ENCODE measurements at regions not wholly inside any gene's neighbourhood (a gene's known extent, or its start where the extent isn't known, plus 50 kb on each side); places are given as distances from the start of the nearest gene placed in this dataset.

DNA sequence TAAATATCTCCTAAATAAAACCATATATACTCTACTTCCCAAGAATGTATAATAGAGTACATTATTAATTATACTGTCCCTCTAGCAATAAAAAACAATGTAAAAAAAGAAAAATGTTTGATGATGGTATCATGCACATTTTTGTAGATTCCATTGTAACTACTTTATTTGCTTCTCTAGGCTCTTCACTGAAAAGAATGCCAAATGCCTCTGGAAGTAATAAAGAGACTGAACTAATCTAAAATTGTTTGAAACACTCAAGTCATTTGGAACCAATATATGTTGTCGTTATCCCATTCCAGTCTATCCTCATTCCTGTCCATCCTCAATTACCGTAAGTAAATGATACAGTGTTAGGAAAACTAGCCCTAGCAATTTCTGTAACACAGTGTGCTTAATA, 233.6 kb downstream of the C12orf50 start:
- no peak for DNase-seq (ENCODE audit: extremely low read depth, low read depth, low spot score)

DNA sequence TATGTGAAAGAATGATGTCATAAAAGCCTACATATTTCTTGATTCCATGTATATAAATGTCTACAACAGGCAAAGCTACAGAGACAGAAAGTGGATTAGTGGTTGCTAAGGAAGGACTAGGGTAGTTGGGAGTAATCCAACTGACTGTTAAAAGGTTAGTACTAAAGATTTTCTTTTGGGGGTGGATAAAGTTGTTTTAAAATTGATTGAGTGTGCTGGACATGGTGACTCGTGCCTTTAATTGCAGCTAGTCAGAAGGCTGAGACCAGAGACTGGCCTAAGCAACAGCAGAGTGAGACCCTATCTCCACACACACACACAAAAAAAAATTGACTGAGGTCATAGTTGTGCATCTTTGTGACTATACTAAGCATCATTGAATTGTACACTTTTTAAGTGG, 234.3 kb downstream of the C12orf50 start:
- no peak for DNase-seq (ENCODE audit: extremely low read depth, low read depth, low spot score)

DNA sequence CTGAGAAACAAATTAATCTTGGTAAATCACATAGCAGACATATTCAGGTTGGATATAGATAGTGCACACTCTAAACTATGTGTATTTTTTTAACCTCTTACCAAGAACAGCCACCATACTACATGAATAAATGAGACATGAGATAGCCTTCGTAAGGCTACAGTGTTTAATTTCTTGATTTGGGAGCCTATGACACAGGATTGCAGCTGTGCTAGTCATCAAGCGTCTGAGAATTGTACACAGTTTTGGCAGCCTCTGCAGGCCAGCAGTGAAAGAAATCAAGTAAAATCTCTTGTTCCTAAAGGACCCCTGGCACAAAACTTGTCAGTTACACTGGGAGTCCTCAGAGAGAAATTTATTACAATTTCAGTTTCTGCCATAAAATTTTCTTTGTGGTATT, 236.1 kb downstream of the C12orf50 start:
- DNase-seq (ENCODE audit: extremely low read depth, low read depth, low spot score): no peak

DNA sequence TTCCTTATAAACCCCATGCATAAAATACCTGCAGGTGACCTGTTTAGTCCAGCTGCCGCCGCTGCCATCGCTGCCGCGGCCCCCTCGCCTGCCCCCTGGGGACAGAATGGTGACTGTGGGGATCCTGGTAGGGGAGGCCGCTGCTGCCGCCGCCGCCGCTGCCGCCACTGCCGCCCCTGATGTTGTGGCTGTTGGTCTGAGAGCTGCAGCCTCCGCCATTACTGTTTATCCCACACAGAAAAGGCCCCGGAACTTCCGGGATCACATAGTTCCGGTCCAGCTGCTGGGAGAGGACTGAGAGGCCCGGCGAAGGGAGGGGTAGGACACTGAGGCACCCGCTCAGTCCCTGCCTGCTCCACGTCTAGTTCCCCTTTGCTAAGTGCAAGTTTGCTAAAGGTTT, 244.9 kb downstream of the C12orf50 start:
- no peak for DNase-seq (ENCODE audit: extremely low read depth, low read depth, low spot score)

DNA sequence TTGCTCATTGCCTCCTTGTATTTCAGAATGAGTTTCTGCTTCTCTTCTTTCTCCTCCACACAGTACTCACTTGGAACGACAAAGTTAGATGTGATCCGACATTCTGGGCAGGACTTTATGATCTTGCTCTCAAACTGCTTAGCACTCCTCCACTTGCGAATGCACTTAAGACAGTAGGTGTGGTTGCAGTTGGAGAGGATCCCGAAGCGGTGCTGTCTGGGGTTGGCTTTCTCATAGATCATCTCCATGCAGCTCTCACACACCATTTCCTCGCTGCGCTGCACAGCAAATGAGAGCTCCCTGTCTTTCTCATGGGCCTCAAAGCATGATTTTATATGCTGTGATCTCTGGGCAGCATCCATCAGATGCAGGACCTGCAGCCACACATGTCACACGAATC, 245.7 kb downstream of the C12orf50 start:
- no peak for DNase-seq (ENCODE audit: extremely low read depth, low read depth, low spot score)

DNA sequence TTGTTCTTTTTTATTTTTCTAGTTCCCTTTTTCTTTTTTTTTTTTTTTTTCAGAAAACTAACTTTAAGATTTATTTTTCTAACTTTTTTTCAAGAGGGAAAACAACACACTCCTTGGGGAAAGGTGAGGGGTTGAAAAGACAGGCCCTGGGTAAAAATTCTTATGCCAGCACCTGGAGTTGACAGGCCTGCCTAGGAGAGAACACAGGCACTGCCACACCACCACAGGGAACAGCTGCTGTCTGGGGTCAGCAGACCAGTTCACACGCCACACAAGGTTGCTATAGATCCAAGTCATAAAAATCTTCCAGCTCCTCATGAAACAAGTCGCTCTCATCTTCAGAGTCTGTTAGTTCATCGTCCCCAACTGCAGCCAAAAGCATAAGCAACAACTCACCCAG, 246.4 kb downstream of the C12orf50 start:
- no peak for DNase-seq (ENCODE audit: extremely low read depth, low read depth, low spot score)

DNA sequence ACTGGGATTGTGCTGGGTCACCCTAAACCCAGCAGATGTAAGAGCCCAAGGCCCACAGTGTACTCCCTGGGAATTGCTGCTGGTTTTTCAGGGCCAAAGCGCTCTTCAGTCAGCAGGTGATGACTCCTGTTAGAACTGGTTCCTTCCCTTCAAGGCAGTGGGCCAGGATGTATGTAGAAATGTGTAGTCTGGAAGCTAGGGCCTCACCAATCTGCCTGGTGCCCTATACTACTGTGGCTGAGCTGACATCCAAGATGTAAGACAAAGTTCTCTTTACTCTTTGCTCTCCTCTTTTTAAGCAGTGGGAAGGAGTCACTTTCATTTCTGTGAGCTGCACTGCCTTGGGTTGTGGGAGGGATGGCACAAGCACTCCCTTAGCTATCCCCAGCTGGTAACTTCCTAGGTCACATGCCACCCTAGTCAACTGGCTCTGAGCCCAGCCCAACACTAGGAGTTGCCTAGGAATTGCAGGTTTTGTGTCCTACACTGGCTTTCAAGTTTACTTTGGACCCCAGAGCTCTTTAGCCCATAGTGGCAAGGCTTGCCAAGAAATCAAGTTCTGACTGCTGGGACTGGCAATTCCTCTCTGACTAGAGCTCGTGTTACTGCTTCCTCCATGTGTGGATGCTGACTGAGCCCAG, 249.2 kb downstream of the C12orf50 start:
- DNase-seq (ENCODE audit: extremely low read depth, low read depth, low spot score): no peak

DNA sequence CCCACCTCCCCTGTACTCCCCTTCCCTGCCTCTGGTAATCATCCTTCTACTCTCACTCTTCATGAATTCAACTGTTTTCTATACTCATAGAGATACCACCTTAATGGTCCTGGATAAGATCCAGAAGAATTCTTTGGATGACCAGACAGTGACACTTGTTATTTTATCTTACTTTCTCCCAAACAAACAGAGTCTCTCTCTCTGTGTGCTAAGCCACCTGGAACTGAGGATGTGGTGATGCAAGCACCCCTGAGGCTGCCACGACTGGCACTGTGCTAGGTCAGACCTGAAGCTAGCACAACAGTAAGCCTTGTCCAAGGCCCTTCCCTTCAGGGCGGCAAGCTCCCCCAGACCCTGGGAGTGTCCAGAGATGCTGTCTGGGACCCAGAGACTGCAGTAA, 250.2 kb downstream of the C12orf50 start:
- no peak for DNase-seq (ENCODE audit: extremely low read depth, low read depth, low spot score)

DNA sequence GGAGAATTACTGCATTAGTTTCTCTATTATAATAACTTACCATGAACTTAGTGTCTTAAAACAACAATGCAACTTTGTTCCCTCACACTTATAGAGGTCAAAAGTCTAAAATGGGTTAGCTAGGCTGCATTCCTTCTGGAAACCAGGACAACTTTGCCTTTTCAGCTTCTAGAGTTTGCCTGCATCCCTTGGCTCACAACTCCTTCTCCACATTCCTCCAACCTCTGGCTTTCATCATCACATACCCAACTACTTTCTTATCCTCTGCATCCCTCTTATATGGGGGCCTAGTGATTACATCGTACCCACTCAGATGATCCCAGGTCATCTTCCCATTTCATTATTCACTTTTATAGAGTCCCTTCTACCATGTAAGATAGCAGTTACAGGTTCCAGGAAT, 251.1 kb downstream of the C12orf50 start:
- no peak for DNase-seq (ENCODE audit: extremely low read depth, low read depth, low spot score)

DNA sequence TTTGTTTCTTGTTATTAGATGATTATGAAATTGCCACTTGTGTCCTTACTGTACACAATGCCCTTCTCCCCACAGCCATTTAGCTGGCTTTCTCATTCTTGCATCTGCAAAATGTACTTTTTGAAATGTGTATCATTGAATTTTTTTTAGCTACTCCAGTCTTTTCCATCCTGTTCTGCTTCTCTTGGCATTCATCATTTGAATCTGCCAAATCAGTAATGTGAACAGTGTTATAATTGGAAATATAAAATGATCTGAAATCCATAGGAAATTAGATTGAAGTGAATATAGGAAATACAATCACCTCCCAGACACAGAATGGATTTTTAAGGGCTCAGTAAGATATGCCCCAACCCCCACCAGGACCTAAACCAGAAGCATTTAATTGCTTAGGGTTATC, 253.4 kb downstream of the C12orf50 start:
- no peak for DNase-seq (ENCODE audit: extremely low read depth, low read depth, low spot score)

DNA sequence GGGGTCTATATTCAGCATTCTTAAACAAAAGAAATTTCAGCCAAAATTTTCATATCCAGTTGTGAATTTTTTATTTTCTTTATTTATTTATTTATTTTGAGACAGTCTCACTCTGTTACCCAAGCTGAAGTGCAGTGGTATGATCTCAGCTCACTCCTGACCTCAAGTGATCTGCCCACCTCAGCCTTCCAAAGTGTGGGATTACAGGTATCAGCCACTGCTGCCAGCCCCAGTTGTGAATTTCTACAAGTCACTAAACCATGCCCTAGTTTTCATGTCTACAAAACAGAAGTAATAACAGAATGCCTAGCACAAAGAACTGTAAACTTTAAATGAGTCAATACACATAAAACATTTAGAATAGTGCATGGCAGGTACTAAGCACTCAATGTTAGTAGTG, 254.2 kb downstream of the C12orf50 start:
- DNase-seq (ENCODE audit: extremely low read depth, low read depth, low spot score): no peak

DNA sequence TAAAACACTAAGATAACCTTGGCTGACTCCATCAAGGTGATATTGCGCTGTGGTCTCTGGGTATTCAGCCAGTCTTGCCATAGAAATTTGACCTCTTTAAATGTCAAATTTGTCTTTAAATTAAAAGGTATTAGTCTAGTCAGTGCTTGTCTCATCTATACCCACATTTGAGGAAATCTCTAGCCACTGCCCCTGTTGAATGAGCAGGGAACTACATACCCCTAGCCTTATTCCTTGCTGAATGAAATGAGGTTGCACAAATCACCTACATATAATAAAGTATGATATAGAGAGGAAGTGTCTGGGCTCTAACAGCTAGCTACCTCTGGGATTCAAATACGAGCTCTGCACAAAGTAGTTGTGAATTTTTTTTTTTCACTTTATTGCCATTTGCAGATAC, 256.8 kb downstream of the C12orf50 start:
- DNase-seq (ENCODE audit: extremely low read depth, low read depth, low spot score): no peak

DNA sequence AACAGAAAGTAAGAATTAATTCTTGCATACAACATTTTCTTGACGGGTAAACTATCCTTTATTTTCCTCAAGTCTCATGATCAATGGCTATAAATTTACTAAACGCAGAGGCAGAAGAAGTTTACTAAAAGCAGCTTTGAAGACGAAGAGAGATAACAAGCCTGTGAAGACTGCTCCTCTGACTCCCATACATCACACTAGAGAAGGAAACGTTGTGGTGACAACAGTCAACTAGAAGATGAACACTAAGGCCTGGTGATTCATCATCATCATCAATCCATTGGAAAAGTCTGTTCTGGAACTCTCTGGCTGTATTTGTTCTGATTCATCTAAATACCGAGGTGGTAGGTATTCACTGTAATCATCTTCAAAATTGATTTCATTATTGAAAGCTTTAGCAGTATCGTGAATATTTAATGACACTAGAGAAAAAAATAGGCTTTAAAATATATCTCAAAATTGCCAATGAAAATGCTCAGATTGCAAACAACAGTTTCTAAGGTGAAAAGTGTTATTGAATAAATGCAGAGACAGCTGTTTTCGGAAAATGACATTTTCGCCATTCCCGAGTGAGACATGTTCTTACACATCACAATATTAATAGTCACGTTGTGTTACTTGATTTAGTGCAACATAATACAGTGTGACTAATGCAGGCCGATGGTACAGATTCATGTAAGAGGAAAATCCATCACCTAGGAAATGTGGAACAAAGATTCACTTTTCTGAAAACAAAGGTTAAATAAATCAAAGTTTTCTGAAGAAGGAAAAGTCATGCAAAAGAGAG, 260.5 kb downstream of the C12orf50 start:
- no peak for DNase-seq (ENCODE audit: extremely low read depth, low read depth, low spot score)

DNA sequence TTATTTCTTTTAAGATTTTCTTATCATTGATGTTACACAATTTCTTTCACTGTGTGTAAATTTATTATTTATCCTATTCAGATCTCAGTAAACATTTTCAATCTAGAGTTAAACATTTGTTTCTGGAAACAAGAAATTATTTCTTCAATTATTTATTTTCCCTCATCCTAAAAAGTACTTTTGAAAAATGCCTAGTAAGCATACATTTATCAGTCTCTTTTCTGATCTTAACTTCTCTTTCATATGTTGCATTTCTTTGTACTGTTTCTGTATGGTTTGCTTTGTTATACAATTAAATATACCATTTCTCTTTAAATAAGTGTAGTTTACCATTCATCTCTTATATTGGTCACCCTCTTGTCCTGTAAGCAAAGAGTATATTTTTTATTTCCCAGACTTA, 263.2 kb downstream of the C12orf50 start:
- no peak for DNase-seq (ENCODE audit: extremely low read depth, low read depth, low spot score)

DNA sequence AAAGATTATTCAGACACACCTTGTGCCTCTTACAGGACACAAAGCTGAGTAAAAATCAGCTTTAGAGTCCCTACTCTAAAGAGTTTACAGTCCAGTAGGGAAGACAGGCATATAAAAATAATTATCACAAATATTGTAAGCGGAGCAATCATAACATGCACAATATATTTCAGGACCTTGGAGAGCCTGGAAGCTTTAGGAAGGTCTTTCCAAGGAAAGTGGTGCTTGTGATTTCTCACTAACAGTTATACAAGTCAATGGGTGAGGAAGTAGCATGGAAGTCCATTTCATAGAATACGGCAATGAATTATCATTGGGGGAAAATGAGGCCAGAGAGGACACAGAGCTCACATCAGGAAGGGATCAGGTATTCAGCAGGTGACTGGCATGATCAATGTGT, 268.3 kb downstream of the C12orf50 start:
- no peak for DNase-seq (ENCODE audit: extremely low read depth, low read depth, low spot score)

DNA sequence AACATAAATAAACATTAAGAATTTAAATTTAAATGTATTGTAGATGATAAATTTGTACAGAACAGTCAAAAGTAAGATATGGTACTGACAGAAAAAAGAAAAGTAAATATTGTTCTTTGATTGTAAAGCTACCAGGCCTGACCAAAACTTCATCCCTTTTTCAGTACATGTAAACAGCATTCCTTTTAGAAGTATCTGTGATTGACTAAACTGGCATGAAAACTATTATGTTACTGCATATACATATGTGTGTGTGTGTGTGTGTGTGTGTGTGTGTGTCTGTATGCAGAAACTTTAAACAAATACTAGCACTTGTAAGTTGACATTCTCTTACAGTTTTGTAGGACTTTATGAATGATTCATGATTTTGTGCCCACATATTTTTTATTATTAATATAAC, 270.9 kb downstream of the C12orf50 start:
- no peak for DNase-seq (ENCODE audit: extremely low read depth, low read depth, low spot score)

DNA sequence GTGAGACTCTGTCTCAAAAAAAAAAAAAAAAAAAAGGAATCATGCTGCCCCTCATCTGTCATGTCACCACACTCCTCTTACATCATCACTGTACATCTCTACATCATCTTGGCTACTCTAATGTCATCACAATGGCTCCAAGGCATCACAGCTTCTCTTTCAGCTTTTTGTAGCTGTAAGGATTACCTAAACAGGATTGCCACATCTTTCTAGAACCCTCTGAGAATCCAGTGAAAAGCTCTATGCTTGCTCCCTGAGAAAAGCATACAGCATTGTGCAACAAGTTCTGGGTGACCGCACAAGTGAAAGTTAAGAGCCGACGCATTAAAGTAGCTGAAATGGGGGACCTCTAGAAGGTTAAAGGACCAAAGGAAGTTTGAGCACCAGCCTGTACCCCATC, 272.5 kb downstream of the C12orf50 start:
- no peak for DNase-seq (ENCODE audit: extremely low read depth, low read depth, low spot score)

DNA sequence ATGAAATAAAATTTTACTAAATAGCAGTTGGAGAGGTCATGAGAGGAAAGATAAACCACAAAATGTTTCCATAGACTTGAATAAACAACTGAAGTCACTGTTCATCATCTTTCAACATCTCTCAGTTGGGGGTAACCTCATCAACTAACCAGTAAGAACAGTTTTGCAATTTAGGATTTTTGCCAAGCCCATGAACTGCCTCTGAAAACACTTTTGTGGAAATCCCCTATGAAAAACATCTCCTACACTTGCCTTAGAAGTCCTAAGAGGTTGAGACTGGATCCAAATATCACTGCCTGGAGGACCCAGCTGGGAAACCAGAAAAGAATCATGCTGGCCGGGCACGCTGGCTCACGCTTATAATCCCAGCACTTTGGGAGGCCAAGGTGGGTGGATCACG, 273.1 kb downstream of the C12orf50 start:
- DNase-seq (ENCODE audit: extremely low read depth, low read depth, low spot score): no peak

DNA sequence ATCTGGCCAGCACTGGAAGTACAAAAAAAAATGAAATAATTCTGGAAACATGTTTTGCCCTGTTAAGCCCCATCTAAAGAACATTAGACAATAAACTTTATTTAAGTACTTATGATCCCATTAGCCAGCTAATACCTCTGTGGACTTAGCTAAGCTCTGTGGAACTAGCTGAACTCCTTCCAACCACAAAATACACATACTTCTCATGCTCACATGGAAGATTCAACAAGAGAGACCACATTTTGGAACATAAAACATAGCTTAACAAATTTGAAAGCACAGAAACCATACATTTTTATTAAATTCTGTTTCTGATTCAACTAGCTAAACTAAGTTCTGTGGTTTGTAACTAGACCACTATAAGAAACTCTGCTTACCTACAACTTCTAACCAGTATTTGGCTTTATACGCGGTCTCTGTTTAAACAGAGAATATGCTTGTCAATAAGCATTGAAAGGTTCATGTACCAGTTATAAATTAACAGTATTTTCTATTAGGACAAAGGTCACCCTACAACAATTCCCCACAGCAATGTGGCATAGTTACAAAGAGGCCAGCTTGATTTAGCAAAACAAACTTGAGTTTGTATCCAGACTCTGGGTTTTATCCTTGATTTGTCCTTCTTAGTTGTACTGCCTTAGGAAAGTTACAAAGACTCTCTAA, 300.1 kb downstream of the C12orf50 start:
- no peak for DNase-seq (ENCODE audit: extremely low read depth, low read depth, low spot score)

DNA sequence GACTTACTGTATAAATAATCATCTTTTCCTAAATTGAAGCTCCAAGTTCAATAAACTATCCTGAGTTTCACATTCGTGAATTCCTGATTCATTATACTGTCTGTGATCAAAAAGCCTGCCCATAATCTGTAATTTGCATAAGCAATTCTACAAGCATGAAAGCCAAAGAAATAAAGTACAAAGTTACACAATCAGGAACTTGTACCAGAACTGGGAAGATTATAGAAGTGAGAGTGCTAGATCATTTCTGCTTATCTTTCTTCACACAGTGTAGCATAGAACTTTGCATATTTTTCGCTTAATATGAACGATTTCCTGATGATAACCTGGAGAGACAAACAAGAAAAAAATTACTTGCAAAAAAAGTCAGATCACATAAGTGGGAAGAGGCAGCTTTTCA, 308.2 kb downstream of the C12orf50 start:
- DNase-seq (ENCODE audit: extremely low read depth, low read depth, low spot score): no peak

DNA sequence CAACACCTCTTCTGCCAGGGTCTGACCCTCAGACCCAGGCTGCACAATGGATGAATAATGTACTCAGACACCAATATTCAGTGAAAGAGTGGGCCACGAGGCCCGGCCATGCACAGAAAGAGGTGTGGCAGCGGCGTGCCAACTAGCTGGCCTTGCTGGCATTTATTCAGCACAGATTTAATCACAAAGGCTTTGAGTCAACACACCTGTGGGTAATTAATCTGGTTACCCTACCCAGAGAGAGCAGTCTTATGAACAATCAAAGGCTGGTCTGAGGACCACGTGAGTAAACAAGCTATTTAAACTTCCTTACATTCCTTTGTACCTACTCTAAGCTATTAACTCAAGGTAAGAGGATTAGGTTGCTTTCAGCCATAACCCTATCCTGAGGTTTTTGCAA, 324.8 kb downstream of the C12orf50 start:
- no peak for DNase-seq (ENCODE audit: extremely low read depth, low read depth, low spot score)

DNA sequence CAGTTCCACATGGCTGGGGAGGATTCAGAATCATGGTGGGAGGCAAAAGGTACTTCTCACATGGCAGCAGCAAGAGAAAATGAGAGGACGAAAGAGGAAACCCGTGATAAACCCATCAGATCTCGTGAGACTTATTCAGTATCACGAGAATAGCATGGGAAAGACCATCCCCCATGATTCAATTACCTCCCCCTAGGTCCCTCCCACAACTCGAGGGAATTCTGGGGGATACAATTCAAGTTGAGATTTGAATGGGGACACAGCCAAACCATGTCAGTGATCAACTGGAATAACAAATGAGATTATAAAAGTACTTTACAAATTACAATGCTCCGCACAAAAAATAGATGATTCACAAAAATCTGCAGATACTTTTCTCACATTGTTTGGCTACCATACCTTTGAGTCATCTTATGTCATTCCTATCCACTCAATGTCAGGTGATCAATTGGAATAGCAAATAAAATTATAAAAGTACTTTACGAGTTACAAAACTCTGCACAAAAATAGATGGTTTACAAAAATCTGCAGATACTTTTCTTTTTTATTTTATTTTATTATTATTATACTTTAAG, 338.9 kb downstream of the C12orf50 start:
- DNase-seq (ENCODE audit: extremely low read depth, low read depth, low spot score): no peak
